ENCODE measurements at regions not wholly inside any gene's neighbourhood (a gene's known extent, or its start where the extent isn't known, plus 50 kb on each side); places are given as distances from the start of the nearest gene placed in this dataset.

DNA sequence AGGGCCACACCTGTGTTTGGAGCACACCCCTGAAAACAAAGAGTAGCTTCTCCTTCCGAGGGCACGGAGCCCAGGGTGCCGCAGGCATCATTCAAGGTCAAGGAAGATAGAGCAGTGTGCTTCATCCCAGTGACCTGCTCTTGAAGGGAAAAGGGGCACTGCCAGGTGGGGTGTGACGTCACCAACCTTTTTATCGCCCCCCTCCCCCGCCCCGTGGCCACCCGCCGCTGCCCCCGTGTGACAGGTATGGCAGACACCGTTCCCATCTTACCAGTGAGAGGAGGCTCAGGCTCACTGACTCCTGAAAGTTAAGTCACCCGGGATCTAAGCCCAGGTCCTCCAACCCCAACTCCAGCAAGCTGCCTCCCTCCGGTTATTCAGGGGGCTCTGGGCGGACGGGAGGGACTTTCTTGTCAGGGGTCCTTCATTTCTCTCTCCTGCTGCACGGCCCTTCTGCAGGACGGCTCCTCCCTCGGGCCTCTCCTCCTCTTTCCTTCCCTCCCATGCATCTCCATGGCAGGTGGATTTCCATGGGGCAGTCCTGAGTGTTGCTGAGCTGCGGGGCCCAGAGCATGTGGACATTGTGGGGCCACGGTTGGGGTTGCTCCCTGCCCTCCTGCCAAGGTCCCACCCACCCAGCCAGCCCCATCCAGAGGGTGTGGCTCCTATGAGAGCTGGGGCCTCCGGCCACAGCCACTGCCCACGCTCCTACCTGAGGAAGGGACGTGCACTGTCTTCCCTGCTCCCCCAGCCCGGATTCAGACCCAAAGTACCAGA lies 114.1 kb upstream of the HDAC4 start:
- TF ChIP-seq CTCF (optimal IDR thresholded peaks at IDR 0.05 in 1 of 3, IDR thresholded peaks at IDR 0.05 in 1 of 3, conservative IDR thresholded peaks at IDR 0.05 in 1 of 3; ENCODE audit: extremely low read depth in 1 of 3, insufficient read depth in 2 of 3, low read length in 3 of 3) (no peak), EZH2 (IDR thresholded peaks at IDR 0.05; ENCODE audit: low read length) (no peak)

All from keratinocyte (primary cell).